ENCODE measurements at regions not wholly inside any gene's neighbourhood (a gene's known extent, or its start where the extent isn't known, plus 50 kb on each side); places are given as distances from the start of the nearest gene placed in this dataset.

DNA sequence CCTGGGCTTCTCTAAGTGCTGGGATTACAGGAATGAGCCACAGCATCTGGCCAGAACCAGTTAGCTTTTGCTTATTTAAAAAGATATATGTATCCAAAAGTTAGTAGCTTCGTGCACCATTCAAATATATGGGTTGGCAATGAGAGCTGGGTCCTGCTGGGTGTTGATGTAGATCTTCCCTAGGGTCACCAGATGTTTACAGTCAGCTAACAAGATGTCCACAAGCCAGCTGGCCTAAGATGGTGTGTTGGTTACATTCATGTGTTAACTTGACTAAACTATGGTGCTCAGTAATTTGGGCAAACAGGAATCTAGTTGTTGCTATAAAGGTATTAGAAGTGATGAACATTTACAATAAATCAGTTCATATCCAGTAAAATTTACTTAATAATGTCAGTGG, 948.6 kb upstream of the EDIL3 start:
- Histone ChIP-seq H3K27me3 (replicated peaks; ENCODE audit: insufficient read depth) (no peaks in the 10 kb centered on the region), H3K4me1 (ENCODE audit: control insufficient read depth in 1 of 2, low read depth in 2 of 2) (no peaks in the 10 kb centered on the region), H3K9me3 (no peaks in the 10 kb centered on the region), H3K36me3 (no peaks in the 10 kb centered on the region), H3K4me3 (no peak overlapping the region), H3K27ac (no peak overlapping the region)
- ATAC-seq (ENCODE audit: insufficient number of reproducible peaks, low FRiP score, low read depth) (no peak), DNase-seq (ENCODE audit: low spot score) (no peak)
- TF ChIP-seq, protein P1, sequence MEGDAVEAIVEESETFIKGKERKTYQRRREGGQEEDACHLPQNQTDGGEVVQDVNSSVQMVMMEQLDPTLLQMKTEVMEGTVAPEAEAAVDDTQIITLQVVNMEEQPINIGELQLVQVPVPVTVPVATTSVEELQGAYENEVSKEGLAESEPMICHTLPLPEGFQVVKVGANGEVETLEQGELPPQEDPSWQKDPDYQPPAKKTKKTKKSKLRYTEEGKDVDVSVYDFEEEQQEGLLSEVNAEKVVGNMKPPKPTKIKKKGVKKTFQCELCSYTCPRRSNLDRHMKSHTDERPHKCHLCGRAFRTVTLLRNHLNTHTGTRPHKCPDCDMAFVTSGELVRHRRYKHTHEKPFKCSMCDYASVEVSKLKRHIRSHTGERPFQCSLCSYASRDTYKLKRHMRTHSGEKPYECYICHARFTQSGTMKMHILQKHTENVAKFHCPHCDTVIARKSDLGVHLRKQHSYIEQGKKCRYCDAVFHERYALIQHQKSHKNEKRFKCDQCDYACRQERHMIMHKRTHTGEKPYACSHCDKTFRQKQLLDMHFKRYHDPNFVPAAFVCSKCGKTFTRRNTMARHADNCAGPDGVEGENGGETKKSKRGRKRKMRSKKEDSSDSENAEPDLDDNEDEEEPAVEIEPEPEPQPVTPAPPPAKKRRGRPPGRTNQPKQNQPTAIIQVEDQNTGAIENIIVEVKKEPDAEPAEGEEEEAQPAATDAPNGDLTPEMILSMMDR (IDR thresholded peaks at IDR 0.05): no peak

- H3K9me3 ChIP-seq: no peaks in the 10 kb centered on the region
- no peak overlapping the region for H3K4me3 ChIP-seq
- ATAC-seq (ENCODE audit: insufficient number of reproducible peaks, low FRiP score, low read depth) (no peak), DNase-seq (ENCODE audit: low spot score) (no peak)
- no peaks in the 10 kb centered on the region for H3K4me1 ChIP-seq (ENCODE audit: control insufficient read depth in 1 of 2, low read depth in 2 of 2)
- no peak overlapping the region for H3K27ac ChIP-seq
- TF ChIP-seq, protein P1 (IDR thresholded peaks at IDR 0.05): no peak
- no peaks in the 10 kb centered on the region for H3K36me3 ChIP-seq
- no peaks in the 10 kb centered on the region for H3K27me3 ChIP-seq (replicated peaks; ENCODE audit: insufficient read depth)
These were observed 952.8 kb upstream of the EDIL3 start for GRCh38 chr5:85337435-85337834.

- no peak for DNase-seq (ENCODE audit: low spot score)
- no peaks in the 10 kb centered on the region for H3K9me3 ChIP-seq
- no peaks in the 10 kb centered on the region for H3K4me1 ChIP-seq (ENCODE audit: control insufficient read depth in 1 of 2, low read depth in 2 of 2)
- ATAC-seq (ENCODE audit: insufficient number of reproducible peaks, low FRiP score, low read depth): no peak
- no peak overlapping the region for H3K27ac ChIP-seq
- H3K36me3 ChIP-seq: no peaks in the 10 kb centered on the region
- H3K4me3 ChIP-seq: no peak overlapping the region
- H3K27me3 ChIP-seq (replicated peaks; ENCODE audit: insufficient read depth): no peaks in the 10 kb centered on the region
- TF ChIP-seq, protein P1 (IDR thresholded peaks at IDR 0.05): no peak
These were observed 956.1 kb upstream of the EDIL3 start for GRCh38 chr5:85340790-85341189.

- no peak for DNase-seq (ENCODE audit: low spot score)
- Histone ChIP-seq H3K27me3 (replicated peaks; ENCODE audit: insufficient read depth) (no peaks in the 10 kb centered on the region), H3K9me3 (no peaks in the 10 kb centered on the region), H3K4me3 (no peak overlapping the region), H3K27ac (no peak overlapping the region), H3K4me1 (ENCODE audit: control insufficient read depth in 1 of 2, low read depth in 2 of 2) (no peaks in the 10 kb centered on the region), H3K36me3 (no peaks in the 10 kb centered on the region)
- TF ChIP-seq, protein P1 (IDR thresholded peaks at IDR 0.05): no peak
- no peak for ATAC-seq (ENCODE audit: insufficient number of reproducible peaks, low FRiP score, low read depth)
These were observed 961.1 kb upstream of the EDIL3 start for GRCh38 chr5:85345818-85346217.

GRCh38 chr5:85357309-85357708, 972.6 kb upstream of the EDIL3 start:
- no peak overlapping the region for H3K27ac ChIP-seq
- H3K9me3 ChIP-seq: no peaks in the 10 kb centered on the region
- DNase-seq (ENCODE audit: low spot score): no peak
- H3K27me3 ChIP-seq (replicated peaks; ENCODE audit: insufficient read depth): no peaks in the 10 kb centered on the region
- TF ChIP-seq, protein P1 (IDR thresholded peaks at IDR 0.05): no peak
- ATAC-seq (ENCODE audit: insufficient number of reproducible peaks, low FRiP score, low read depth): no peak
- no peaks in the 10 kb centered on the region for H3K36me3 ChIP-seq
- no peaks in the 10 kb centered on the region for H3K4me1 ChIP-seq (ENCODE audit: control insufficient read depth in 1 of 2, low read depth in 2 of 2)
- H3K4me3 ChIP-seq: no peak overlapping the region
